Keratinocyte (primary cell): ENCODE measurements at regions not wholly inside any gene's neighbourhood (a gene's known extent, or its start where the extent isn't known, plus 50 kb on each side); places are given as distances from the start of the nearest gene placed in this dataset.

Source experiments
- EZH2 ChIP-seq: IDR thresholded peaks from one replicate; pipeline ENCODE4 v1.6.1; 2012; ENCODE audit warnings: inconsistent platforms, mild to moderate bottlenecking, low read length, moderate library complexity
- TF ChIP-seq, protein P1 (sequence below), 3 experiments: IDR thresholded peaks in 1 of 3; conservative IDR thresholded peaks in 1 of 3; optimal IDR thresholded peaks in 1 of 3; 2 replicates in 2 of 3; 3 replicates in 1 of 3; pipeline versions ENCODE3 to v1.5.1; 2011; ENCODE audit warnings: low read length in 3 of 3, mild to moderate bottlenecking in 3 of 3, moderate library complexity in 2 of 3, control low read depth in 1 of 3, inconsistent platforms in 1 of 3; ENCODE audit not compliant: insufficient read depth in 2 of 3; ENCODE audit errors: extremely low read depth in 1 of 3

DNA sequence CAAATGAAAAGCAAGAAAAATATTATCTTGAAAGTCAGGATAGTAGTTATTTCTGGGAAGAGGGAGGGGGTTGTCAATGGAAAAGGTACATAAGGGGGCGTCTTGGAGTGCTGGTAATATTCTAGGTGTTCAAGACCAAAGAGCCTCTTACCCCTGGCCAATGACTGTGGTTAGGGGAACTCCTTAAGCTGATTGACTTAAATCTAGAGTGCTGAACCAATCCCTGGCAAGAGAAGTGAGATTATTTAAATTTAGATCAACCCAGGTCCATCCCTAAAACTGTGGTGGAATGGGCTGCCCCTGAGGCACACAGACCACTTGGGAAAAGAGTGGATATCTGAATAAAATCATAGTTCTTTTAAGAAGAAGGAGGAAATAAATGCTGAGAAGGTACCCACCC, 174.1 kb downstream of the COPRS start:
- TF ChIP-seq, protein P1, sequence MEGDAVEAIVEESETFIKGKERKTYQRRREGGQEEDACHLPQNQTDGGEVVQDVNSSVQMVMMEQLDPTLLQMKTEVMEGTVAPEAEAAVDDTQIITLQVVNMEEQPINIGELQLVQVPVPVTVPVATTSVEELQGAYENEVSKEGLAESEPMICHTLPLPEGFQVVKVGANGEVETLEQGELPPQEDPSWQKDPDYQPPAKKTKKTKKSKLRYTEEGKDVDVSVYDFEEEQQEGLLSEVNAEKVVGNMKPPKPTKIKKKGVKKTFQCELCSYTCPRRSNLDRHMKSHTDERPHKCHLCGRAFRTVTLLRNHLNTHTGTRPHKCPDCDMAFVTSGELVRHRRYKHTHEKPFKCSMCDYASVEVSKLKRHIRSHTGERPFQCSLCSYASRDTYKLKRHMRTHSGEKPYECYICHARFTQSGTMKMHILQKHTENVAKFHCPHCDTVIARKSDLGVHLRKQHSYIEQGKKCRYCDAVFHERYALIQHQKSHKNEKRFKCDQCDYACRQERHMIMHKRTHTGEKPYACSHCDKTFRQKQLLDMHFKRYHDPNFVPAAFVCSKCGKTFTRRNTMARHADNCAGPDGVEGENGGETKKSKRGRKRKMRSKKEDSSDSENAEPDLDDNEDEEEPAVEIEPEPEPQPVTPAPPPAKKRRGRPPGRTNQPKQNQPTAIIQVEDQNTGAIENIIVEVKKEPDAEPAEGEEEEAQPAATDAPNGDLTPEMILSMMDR (optimal IDR thresholded peaks at IDR 0.05 in 1 of 3, IDR thresholded peaks at IDR 0.05 in 1 of 3, conservative IDR thresholded peaks at IDR 0.05 in 1 of 3; ENCODE audit: extremely low read depth in 1 of 3, insufficient read depth in 2 of 3, low read length in 3 of 3): no peak
- TF ChIP-seq EZH2: no peak
